SK-N-SH (cell line): ENCODE measurements at regions not wholly inside any gene's neighbourhood (a gene's known extent, or its start where the extent isn't known, plus 50 kb on each side); places are given as distances from the start of the nearest gene placed in this dataset.

Experiments
- CTCF ChIA-PET: fragments of 300-600, 350-600 bp; formaldehyde crosslinking; extraction: SDS; loops from one replicate; lab custom pipeline; 2021; lab: Yijun Ruan, JAX
- POLR2A ChIA-PET: fragments of 350-600 bp; sonication (Branson Sonifier 250); formaldehyde crosslinking; extraction: SDS; loops from one replicate; lab custom pipeline; 2020; ENCODE audit warnings: antibody characterized with exemption, inconsistent platforms; lab: Yijun Ruan, JAX
- DNase-seq: peaks from one replicate; pipeline ENCODE4 v3.0.0; 2012
- H2AFZ ChIP-seq: fragments of 200-600 bp; sonication (generic); 2 replicates; pipeline ENCODE4 v1.8.1; 2016; ENCODE audit warnings: antibody characterized with exemption, mild to moderate bottlenecking, low read depth
- H3F3A ChIP-seq: fragments of 200-600 bp; sonication (generic); replicated peaks from 2 replicates; pipeline ENCODE3; 2016; ENCODE audit warnings: antibody characterized with exemption, mild to moderate bottlenecking; ENCODE audit not compliant: insufficient read depth
- H3K27ac ChIP-seq, 2 experiments: fragments of 200-500 bp in 1 of 2; fragments of 200-600 bp in 1 of 2; sonication (Bioruptor generic) in 1 of 2; sonication (generic), shearing (Covaris generic) in 1 of 2; 2 replicates each; pipeline versions ENCODE4 v1.5.1 to v1.6.1; 2014 to 2016; ENCODE audit warnings: low read depth in 2 of 2, inconsistent platforms in 1 of 2, low read length in 1 of 2, mild to moderate bottlenecking in 1 of 2, mixed read lengths in 1 of 2
- H3K27me3 ChIP-seq: fragments of 200-600 bp; sonication (generic), shearing (Covaris generic); 2 replicates; pipeline ENCODE4 v1.6.1; 2016; ENCODE audit warnings: mixed run types; ENCODE audit not compliant: insufficient read depth
- H3K36me3 ChIP-seq, 2 experiments: fragments of 200-500 bp in 1 of 2; fragments of 200-600 bp in 1 of 2; sonication (Bioruptor generic) in 1 of 2; sonication (generic) in 1 of 2; replicated peaks in 1 of 2; 2 replicates each; pipeline versions ENCODE3 to v1.5.1; 2014 to 2016; ENCODE audit warnings: low read length in 1 of 2, mild to moderate bottlenecking in 1 of 2; ENCODE audit not compliant: insufficient read depth in 2 of 2, control insufficient read depth in 1 of 2
- H3K4me1 ChIP-seq, 2 experiments: fragments of 200-500 bp in 1 of 2; fragments of 200-600 bp in 1 of 2; sonication (Bioruptor generic) in 1 of 2; sonication (generic), shearing (Covaris generic) in 1 of 2; 2 replicates each; pipeline versions ENCODE4 v1.5.1 to v1.6.1; 2014 to 2016; ENCODE audit warnings: low read depth in 1 of 2, low read length in 1 of 2, mixed run types in 1 of 2; ENCODE audit not compliant: insufficient read depth in 2 of 2, control insufficient read depth in 1 of 2
- H3K4me2 ChIP-seq: fragments of 200-600 bp; sonication (generic), shearing (Covaris generic); 2 replicates; pipeline ENCODE4 v1.6.1; 2017; ENCODE audit warnings: mixed run types
- H3K4me3 ChIP-seq, 2 experiments: fragments of 200-500 bp in 1 of 2; fragments of 200-600 bp in 1 of 2; sonication (Bioruptor generic) in 1 of 2; sonication (generic), shearing (Covaris generic) in 1 of 2; 2 replicates each; pipeline versions ENCODE4 v1.5.1 to v1.8.1; 2014 to 2016; ENCODE audit warnings: low read depth in 2 of 2, inconsistent platforms in 1 of 2, low read length in 1 of 2, mild to moderate bottlenecking in 1 of 2, mixed read lengths in 1 of 2, moderate library complexity in 1 of 2
- H3K79me2 ChIP-seq: fragments of 200-600 bp; sonication (generic); 2 replicates; pipeline ENCODE4 v1.8.1; 2017; ENCODE audit warnings: mild to moderate bottlenecking; ENCODE audit not compliant: insufficient read depth
- H3K9ac ChIP-seq: fragments of 200-600 bp; sonication (generic); 2 replicates; pipeline ENCODE4 v1.6.1; 2017; ENCODE audit warnings: mixed run types
- H3K9me2 ChIP-seq: fragments of 200-600 bp; sonication (generic); 2 replicates; pipeline ENCODE4 v1.6.1; 2017; ENCODE audit warnings: mixed run types
- H3K9me3 ChIP-seq: fragments of 200-600 bp; sonication (generic); 2 replicates; pipeline ENCODE4 v1.6.1; 2017; ENCODE audit warnings: mixed run types, mild to moderate bottlenecking, moderate library complexity
- H4K20me1 ChIP-seq: fragments of 200-600 bp; sonication (generic); 2 replicates; pipeline ENCODE4 v1.6.1; 2017; ENCODE audit warnings: mild to moderate bottlenecking, mixed run types; ENCODE audit not compliant: insufficient read depth
- CHD2 ChIP-seq: fragments of 150-350 bp; IDR thresholded peaks from 2 replicates; pipeline ENCODE4 v1.6.1; 2018; ENCODE audit warnings: low read length; ENCODE audit not compliant: partially characterized antibody
- CTCF ChIP-seq: fragments of 200-600 bp; sonication (generic); IDR thresholded peaks from 2 replicates; pipeline ENCODE4 v1.6.1; 2017; ENCODE audit warnings: antibody characterized with exemption, mild to moderate bottlenecking, moderate library complexity
- EP300 ChIP-seq, 2 experiments: IDR thresholded peaks; 2 replicates each; pipeline versions ENCODE4 v1.4.0 to v1.6.1; 2012; ENCODE audit warnings: borderline replicate concordance in 1 of 2, low read depth in 1 of 2, low read length in 1 of 2
- FOSL2 ChIP-seq: IDR thresholded peaks from 2 replicates; pipeline ENCODE4 v1.4.0; 2012; ENCODE audit warnings: low read depth, mild to moderate bottlenecking, moderate library complexity, borderline replicate concordance
- FOXJ3 ChIP-seq: sonication (generic); formaldehyde crosslinking; IDR thresholded peaks from 2 replicates; pipeline ENCODE4 v1.5.1; 2020; ENCODE audit warnings: mild to moderate bottlenecking, missing genetic modification reagents
- FOXM1 ChIP-seq: IDR thresholded peaks from 2 replicates; pipeline ENCODE4 v1.4.0; 2012; ENCODE audit warnings: low read depth, mild to moderate bottlenecking
- GABPA ChIP-seq: IDR thresholded peaks from 2 replicates; pipeline ENCODE4 v1.4.0; 2012; ENCODE audit warnings: low read depth, mild to moderate bottlenecking
- JUND ChIP-seq: IDR thresholded peaks from 2 replicates; pipeline ENCODE4 v1.4.0; 2012
- MAX ChIP-seq: IDR thresholded peaks from 2 replicates; pipeline ENCODE4 v1.4.0; 2012; ENCODE audit warnings: low read depth
- MEF2A ChIP-seq: IDR thresholded peaks from 2 replicates; pipeline ENCODE4 v1.4.0; 2012; ENCODE audit warnings: low read depth, borderline replicate concordance
- MXI1 ChIP-seq: IDR thresholded peaks from 2 replicates; pipeline ENCODE4 v1.6.1; 2012; ENCODE audit warnings: mild to moderate bottlenecking, low read depth, low read length, improper control_type of control experiment
- NRF1 ChIP-seq: IDR thresholded peaks from 2 replicates; pipeline ENCODE4 v1.6.1; 2012; ENCODE audit warnings: low read depth, mild to moderate bottlenecking, low read length
- PBX3 ChIP-seq: IDR thresholded peaks from 2 replicates; pipeline ENCODE4; 2012
- POLR2AphosphoS5 ChIP-seq: IDR thresholded peaks from 2 replicates; pipeline ENCODE4 v1.6.1; 2012; ENCODE audit warnings: low read depth, low read length
- RAD21 ChIP-seq: IDR thresholded peaks from 2 replicates; pipeline ENCODE4 v1.6.1; 2012; ENCODE audit warnings: mild to moderate bottlenecking, low read length
- RCOR1 ChIP-seq: fragments of 150-350 bp; IDR thresholded peaks from 2 replicates; pipeline ENCODE4 v1.6.1; 2017; ENCODE audit warnings: antibody characterized with exemption, low read length
- REST ChIP-seq: IDR thresholded peaks from 2 replicates; pipeline ENCODE4 v1.6.1; 2012; ENCODE audit warnings: mild to moderate bottlenecking, low read depth, low read length, moderate library complexity
- RFX5 ChIP-seq: IDR thresholded peaks from 2 replicates; pipeline ENCODE4 v1.6.1; 2012; ENCODE audit warnings: mild to moderate bottlenecking, improper control_type of control experiment, low read length
- SMC3 ChIP-seq: IDR thresholded peaks from 2 replicates; pipeline ENCODE4 v1.6.1; 2012; ENCODE audit warnings: low read depth, low read length, improper control_type of control experiment
- TCF12 ChIP-seq: IDR thresholded peaks from 2 replicates; pipeline ENCODE4 v1.4.0; 2012
- TEAD4 ChIP-seq: IDR thresholded peaks from 2 replicates; pipeline ENCODE4 v1.4.0; 2012; ENCODE audit warnings: mild to moderate bottlenecking, borderline replicate concordance; ENCODE audit not compliant: insufficient read depth
- USF2 ChIP-seq: fragments of 150-350 bp; IDR thresholded peaks from 2 replicates; pipeline ENCODE4 v1.6.1; 2017; ENCODE audit warnings: antibody characterized with exemption, low read length, low read depth, borderline replicate concordance
- ZBTB33 ChIP-seq: IDR thresholded peaks from 2 replicates; pipeline ENCODE4 v1.4.0; 2012; ENCODE audit warnings: low read depth, borderline replicate concordance
- WGBS: methylation state at CpG from one replicate; pipeline ENCODE4 v1.1.6; 2017; ENCODE audit warnings: low lambda C conversion rate; 5-methylcytosine and 5-hydroxymethylcytosine counted together

- TF ChIP-seq RAD21 (no peak), EP300 (IDR thresholded peaks at IDR 0.05; ENCODE audit: borderline replicate concordance in 1 of 2, low read depth in 1 of 2, low read length in 1 of 2) (peak in 1 of 2 experiments; percentile 89; a peak in 2 of 4 replicates)
- TF ChIP-seq, all 33 proteins: peak for 10
These were observed 255.7 kb downstream of the GJA1 start (continued) for GRCh38 chr6:121691126-121691551.

- Histone ChIP-seq H3K9ac (no peak overlapping the region; the same call in 1 of the 2 replicates), H3K27ac (peak overlapping the region; percentile 20 to 69; a peak in 3 of 4 replicates), H3K36me3 (no peaks in the 10 kb centered on the region), H3K4me2 (peak overlapping the region; percentile 33; the same call in 1 of the 2 replicates), H3K4me1 (peaks cover 2 to 33% of the 10 kb centered on the region in 2 experiments; a peak in 2 of 4 replicates), H3F3A (peaks cover 26% of the 10 kb centered on the region), H3K9me2 (no peaks in the 10 kb centered on the region), H2AFZ (peak overlapping the region; percentile 19; the same call in 1 of the 2 replicates), H3K4me3 (no peak overlapping the region), H3K27me3 (no peaks in the 10 kb centered on the region), H4K20me1 (no peaks in the 10 kb centered on the region), H3K9me3 (no peaks in the 10 kb centered on the region), H3K79me2 (no peaks in the 10 kb centered on the region)
- ChIA-PET CTCF (no interaction called here), POLR2A (no interaction called here)
- 17% methylated on average over 3 of the region's 3 CpGs for WGBS
- DNase-seq = no peak
- TF ChIP-seq RFX5 (no peak), FOXM1 (no peak), MXI1 (no peak), CTCF (no peak), JUND (peak; percentile 41; the same call in 1 of the 2 replicates), REST (no peak), CHD2 (no peak), NRF1 (no peak), FOXJ3 (CRISPR knock-in tag) (no peak), MEF2A (no peak), TEAD4 (no peak), POLR2AphosphoS5 (no peak), USF2 (no peak), MAX (no peak), SMC3 (no peak), RAD21 (no peak), RCOR1 (no peak), FOSL2 (peak; percentile 33; the same call in 1 of the 2 replicates), TCF12 (peak; percentile 48), PBX3 (peak; percentile 5; the same call in 1 of the 2 replicates), ZBTB33 (no peak), GABPA (no peak)
These were observed 258.9 kb downstream of the GJA1 start for GRCh38 chr6:121694389-121694788.
